Mesenchymal stem cell (in vitro differentiated cells and primary cell): ENCODE measurements at regions not wholly inside any gene's neighbourhood (a gene's known extent, or its start where the extent isn't known, plus 50 kb on each side); places are given as distances from the start of the nearest gene placed in this dataset. TPM values are rescaled to one million over a fixed set of nuclear protein-coding genes. Genes with fewer than 3 reads are reported as not detected.
"Not testable (repeated sequence)": the region's sequence is repeated elsewhere in the genome, so short reads cannot be mapped to it uniquely, and the experiment has no call there.

Source experiments
- DNase-seq: peaks from one replicate; pipeline ENCODE4 v3.0.0-alpha.2; 2013
- H2AFZ ChIP-seq: one replicate; pipeline ENCODE4 v1.6.1; 2013; ENCODE audit warnings: low read depth, mild to moderate bottlenecking, control low read depth, inconsistent platforms, low read length, moderate library complexity
- H2AK5ac ChIP-seq: 2 replicates; pipeline ENCODE4 v1.6.1; 2013; ENCODE audit warnings: low read length, moderate library complexity, mild to moderate bottlenecking, inconsistent platforms; ENCODE audit not compliant: severe bottlenecking
- H2BK120ac ChIP-seq: one replicate; pipeline ENCODE4 v1.6.1; 2013; ENCODE audit warnings: low read depth, mild to moderate bottlenecking, inconsistent platforms, low read length, moderate library complexity
- H2BK12ac ChIP-seq, 2 experiments: one replicate each; pipeline ENCODE4 v1.6.1; 2013; ENCODE audit warnings: inconsistent platforms in 2 of 2, low read length in 2 of 2, mild to moderate bottlenecking in 2 of 2, moderate library complexity in 2 of 2, control low read depth in 1 of 2
- H2BK15ac ChIP-seq: one replicate; pipeline ENCODE4 v1.6.1; 2013; ENCODE audit warnings: mild to moderate bottlenecking, low read depth, inconsistent platforms; ENCODE audit not compliant: poor library complexity, severe bottlenecking
- H2BK5ac ChIP-seq: 2 replicates; pipeline ENCODE4 v1.6.1; 2013; ENCODE audit warnings: low read depth, mild to moderate bottlenecking, low read length, control low read depth, inconsistent platforms; ENCODE audit not compliant: poor library complexity, severe bottlenecking
- H3K14ac ChIP-seq, 2 experiments: one replicate each; pipeline ENCODE4 v1.6.1; 2013; ENCODE audit warnings: inconsistent platforms in 2 of 2, low read length in 2 of 2, control low read depth in 1 of 2, mild to moderate bottlenecking in 1 of 2, moderate library complexity in 1 of 2
- H3K18ac ChIP-seq, 2 experiments: one replicate each; pipeline ENCODE4 v1.6.1; 2013; ENCODE audit warnings: inconsistent platforms in 2 of 2, low read length in 2 of 2, control low read depth in 1 of 2, low read depth in 1 of 2, mild to moderate bottlenecking in 1 of 2
- H3K23ac ChIP-seq, 2 experiments: one replicate each; pipeline ENCODE4 v1.6.1; 2013; ENCODE audit warnings: inconsistent platforms in 2 of 2, low read length in 2 of 2, mild to moderate bottlenecking in 2 of 2, moderate library complexity in 2 of 2, control low read depth in 1 of 2
- H3K27ac ChIP-seq: 2 replicates; pipeline ENCODE4 v1.5.1; 2013; ENCODE audit warnings: mild to moderate bottlenecking, moderate library complexity, low read length, control low read depth, inconsistent platforms; ENCODE audit not compliant: poor library complexity, severe bottlenecking
- H3K27me3 ChIP-seq, 2 experiments: 2 replicates each; pipeline versions ENCODE4 v1.6.1 to v1.7.0; 2013; ENCODE audit warnings: low read length in 2 of 2, mild to moderate bottlenecking in 2 of 2, moderate library complexity in 2 of 2, control low read depth in 1 of 2, inconsistent platforms in 1 of 2; ENCODE audit not compliant: control insufficient read depth in 1 of 2, insufficient read depth in 1 of 2
- H3K36me3 ChIP-seq, 2 experiments: 2 replicates each; pipeline versions ENCODE4 v1.6.1 to v1.7.0; 2013; ENCODE audit warnings: low read length in 2 of 2, control low read depth in 1 of 2, inconsistent platforms in 1 of 2, low read depth in 1 of 2, mild to moderate bottlenecking in 1 of 2; ENCODE audit not compliant: insufficient read depth in 2 of 2, control insufficient read depth in 1 of 2
- H3K4ac ChIP-seq, 2 experiments: one replicate each; pipeline ENCODE4 v1.6.1; 2013; ENCODE audit warnings: inconsistent platforms in 2 of 2, low read length in 2 of 2, mild to moderate bottlenecking in 2 of 2, moderate library complexity in 2 of 2, control low read depth in 1 of 2, low read depth in 1 of 2
- H3K4me1 ChIP-seq: 2 replicates; pipeline ENCODE4 v1.6.1; 2013; ENCODE audit warnings: low read depth, low read length, control low read depth; ENCODE audit not compliant: control insufficient read depth, insufficient read depth
- H3K4me2 ChIP-seq: 2 replicates; pipeline ENCODE4 v1.6.1; 2013; ENCODE audit warnings: low read length, mild to moderate bottlenecking, inconsistent platforms; ENCODE audit not compliant: poor library complexity, severe bottlenecking
- H3K4me3 ChIP-seq, 2 experiments: 2 replicates each; pipeline versions ENCODE4 v1.5.1 to v1.7.0; 2013; ENCODE audit warnings: low read length in 2 of 2, mild to moderate bottlenecking in 2 of 2, control low read depth in 1 of 2, low read depth in 1 of 2; ENCODE audit not compliant: insufficient read depth in 1 of 2
- H3K79me1 ChIP-seq: replicated peaks from 2 replicates; pipeline ENCODE4 v1.6.1; 2013; ENCODE audit warnings: mild to moderate bottlenecking, control low read depth, low read length, inconsistent platforms; ENCODE audit not compliant: poor library complexity, severe bottlenecking
- H3K9ac ChIP-seq: 2 replicates; pipeline ENCODE4 v1.7.0; 2013; ENCODE audit warnings: mild to moderate bottlenecking, low read length, moderate library complexity
- H3K9me3 ChIP-seq: 2 replicates; pipeline ENCODE4 v1.7.0; 2013; ENCODE audit warnings: mild to moderate bottlenecking, low read length; ENCODE audit not compliant: control insufficient read depth
- H4K8ac ChIP-seq: one replicate; pipeline ENCODE4 v1.6.1; 2013; ENCODE audit warnings: inconsistent platforms, mild to moderate bottlenecking, low read length, moderate library complexity
- H4K91ac ChIP-seq: one replicate; pipeline ENCODE4 v1.6.1; 2013; ENCODE audit warnings: mild to moderate bottlenecking, low read length, inconsistent platforms
- WGBS: methylation state at CpG from one replicate; pipeline ENCODE4 v1.1.7; 2013; ENCODE audit warnings: mixed read lengths; 5-methylcytosine and 5-hydroxymethylcytosine counted together
- small RNA-seq: library from polyadenylated mRNA; stranded (forward); fragments of <200 nt; extraction: miRNeasy Mini kit (QIAGEN cat#:217004); gene quantifications from one replicate; pipeline ENCODE3, GENCODE V24; 2013; ENCODE audit warnings: low read depth

GRCh38 chr15:44900796-44901195, 55.7 kb upstream of the TERB2 start:
- not testable (repeated sequence) for H2BK15ac ChIP-seq, H3K27me3 ChIP-seq, H2BK120ac ChIP-seq, H2AK5ac ChIP-seq, H3K4ac ChIP-seq, H3K23ac ChIP-seq, H3K9me3 ChIP-seq, H3K79me1 ChIP-seq, H3K36me3 ChIP-seq, H4K8ac ChIP-seq, H3K4me2 ChIP-seq, DNase-seq, H2AFZ ChIP-seq, H3K27ac ChIP-seq, H2BK12ac ChIP-seq, H3K18ac ChIP-seq, H3K4me1 ChIP-seq, H2BK5ac ChIP-seq, H3K9ac ChIP-seq, H4K91ac ChIP-seq, H3K14ac ChIP-seq, H3K4me3 ChIP-seq
- 46% methylated on average over 2 of the region's 2 CpGs for WGBS

GRCh38 chr15:44903281-44903680, 53.2 kb upstream of the TERB2 start:
- not testable (repeated sequence) for H3K27ac ChIP-seq, H3K4me2 ChIP-seq, H3K23ac ChIP-seq, H4K91ac ChIP-seq, H3K18ac ChIP-seq, H3K14ac ChIP-seq, H2BK12ac ChIP-seq, H3K36me3 ChIP-seq, H4K8ac ChIP-seq, H3K9me3 ChIP-seq, H3K4me1 ChIP-seq, H3K4me3 ChIP-seq, H3K4ac ChIP-seq, H2BK120ac ChIP-seq, H3K27me3 ChIP-seq, H2AK5ac ChIP-seq, H3K79me1 ChIP-seq, H2BK15ac ChIP-seq, H2BK5ac ChIP-seq, H3K9ac ChIP-seq, H2AFZ ChIP-seq
- peak; percentile 2 for DNase-seq
- WGBS, result 47% methylated on average over 1 of the region's 1 CpG

GRCh38 chr15:44904651-44905340, 51.7 kb upstream of the TERB2 start:
- H3K9me3 ChIP-seq, H4K8ac ChIP-seq, H2AFZ ChIP-seq, H3K4ac ChIP-seq, H3K36me3 ChIP-seq, DNase-seq, H3K14ac ChIP-seq, H3K27me3 ChIP-seq, H4K91ac ChIP-seq, H2BK5ac ChIP-seq, H2BK12ac ChIP-seq, H3K4me1 ChIP-seq, H2BK15ac ChIP-seq, H3K23ac ChIP-seq, H3K18ac ChIP-seq, H3K9ac ChIP-seq, H3K27ac ChIP-seq, H3K4me3 ChIP-seq, H3K4me2 ChIP-seq, H3K79me1 ChIP-seq, H2AK5ac ChIP-seq, H2BK120ac ChIP-seq: not testable (repeated sequence)
- 76% methylated on average over 5 of the region's 6 CpGs for WGBS

Small RNA genes in the stretch of these regions (small RNA-seq; reads per million reads assigned to genes)
- not detected for gene RF00019
- gene RNU1-119P, result not detected
